ENCODE measurements at regions not wholly inside any gene's neighbourhood (a gene's known extent, or its start where the extent isn't known, plus 50 kb on each side); places are given as distances from the start of the nearest gene placed in this dataset.

DNA sequence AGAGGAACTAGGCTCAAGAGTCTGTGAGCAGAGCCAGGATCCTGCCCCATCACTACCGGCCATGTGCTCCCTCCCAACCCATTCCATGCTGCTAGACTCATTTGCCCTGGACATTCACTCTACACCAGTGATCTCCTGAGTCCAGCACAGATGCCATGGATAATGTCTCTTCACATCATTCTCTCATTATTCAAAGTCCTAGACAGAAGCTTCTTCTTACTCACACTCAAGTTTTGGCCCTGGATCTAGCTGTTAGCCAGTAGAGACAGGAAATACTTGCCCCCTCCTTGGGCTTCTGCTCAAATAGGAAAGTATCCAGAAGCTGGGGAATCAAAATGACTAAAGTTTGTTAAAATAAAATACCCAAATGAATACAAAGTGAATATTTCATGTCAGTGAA lies 266.8 kb upstream of the LDB2 start:
- TF ChIP-seq, protein P1, sequence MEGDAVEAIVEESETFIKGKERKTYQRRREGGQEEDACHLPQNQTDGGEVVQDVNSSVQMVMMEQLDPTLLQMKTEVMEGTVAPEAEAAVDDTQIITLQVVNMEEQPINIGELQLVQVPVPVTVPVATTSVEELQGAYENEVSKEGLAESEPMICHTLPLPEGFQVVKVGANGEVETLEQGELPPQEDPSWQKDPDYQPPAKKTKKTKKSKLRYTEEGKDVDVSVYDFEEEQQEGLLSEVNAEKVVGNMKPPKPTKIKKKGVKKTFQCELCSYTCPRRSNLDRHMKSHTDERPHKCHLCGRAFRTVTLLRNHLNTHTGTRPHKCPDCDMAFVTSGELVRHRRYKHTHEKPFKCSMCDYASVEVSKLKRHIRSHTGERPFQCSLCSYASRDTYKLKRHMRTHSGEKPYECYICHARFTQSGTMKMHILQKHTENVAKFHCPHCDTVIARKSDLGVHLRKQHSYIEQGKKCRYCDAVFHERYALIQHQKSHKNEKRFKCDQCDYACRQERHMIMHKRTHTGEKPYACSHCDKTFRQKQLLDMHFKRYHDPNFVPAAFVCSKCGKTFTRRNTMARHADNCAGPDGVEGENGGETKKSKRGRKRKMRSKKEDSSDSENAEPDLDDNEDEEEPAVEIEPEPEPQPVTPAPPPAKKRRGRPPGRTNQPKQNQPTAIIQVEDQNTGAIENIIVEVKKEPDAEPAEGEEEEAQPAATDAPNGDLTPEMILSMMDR (IDR thresholded peaks at IDR 0.05): no peak
- no peak for TF ChIP-seq POLR2AphosphoS5 (IDR thresholded peaks at IDR 0.05)

Data from sigmoid colon (tissue), 4 donors.